IPS DF 4.7 (cell line): ENCODE measurements at regions not wholly inside any gene's neighbourhood (a gene's known extent, or its start where the extent isn't known, plus 50 kb on each side); places are given as distances from the start of the nearest gene placed in this dataset.
"Not testable (repeated sequence)": the region's sequence is repeated elsewhere in the genome, so short reads cannot be mapped to it uniquely, and the experiment has no call there.

Experiments
- DNase-seq: peaks from one replicate; pipeline ENCODE4 v3.0.0-alpha.2; 2013; ENCODE audit warnings: low spot score; ENCODE audit errors: extremely low read depth

GRCh38 chr4:33953848-33954247 lies 2290.5 kb downstream of the ARAP2 start:
- DNase-seq, result not testable (repeated sequence)

GRCh38 chr4:33954759-33955158 lies 2289.6 kb downstream of the ARAP2 start:
- no peak for DNase-seq

GRCh38 chr4:33959519-33959918 lies 2284.8 kb downstream of the ARAP2 start:
- DNase-seq, result no peak

- DNase-seq, result no peak
These were observed 2282.6 kb downstream of the ARAP2 start for GRCh38 chr4:33961761-33962160.

- DNase-seq, result no peak
These were observed 2277.5 kb downstream of the ARAP2 start for GRCh38 chr4:33966808-33967207.

DNA sequence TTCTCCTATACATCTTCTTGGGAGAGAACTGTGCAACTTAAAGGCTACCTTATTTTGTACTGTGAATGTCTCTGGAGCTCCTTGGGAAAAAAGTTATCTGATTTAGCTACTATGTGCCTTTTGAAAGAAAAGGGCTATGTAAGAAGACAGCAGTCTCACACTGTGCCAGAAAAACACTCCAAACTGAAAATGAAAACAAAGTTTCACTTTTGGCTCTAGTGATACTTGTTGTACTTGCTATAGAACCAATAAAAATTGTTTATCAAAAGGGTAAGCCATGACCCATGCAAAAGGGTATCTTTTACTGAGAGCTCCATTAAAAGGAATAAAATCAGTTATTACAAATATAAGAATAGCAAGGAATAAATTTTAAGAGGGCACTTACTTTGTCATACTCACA lies 2270.0 kb downstream of the ARAP2 start:
- no peak for DNase-seq

DNA sequence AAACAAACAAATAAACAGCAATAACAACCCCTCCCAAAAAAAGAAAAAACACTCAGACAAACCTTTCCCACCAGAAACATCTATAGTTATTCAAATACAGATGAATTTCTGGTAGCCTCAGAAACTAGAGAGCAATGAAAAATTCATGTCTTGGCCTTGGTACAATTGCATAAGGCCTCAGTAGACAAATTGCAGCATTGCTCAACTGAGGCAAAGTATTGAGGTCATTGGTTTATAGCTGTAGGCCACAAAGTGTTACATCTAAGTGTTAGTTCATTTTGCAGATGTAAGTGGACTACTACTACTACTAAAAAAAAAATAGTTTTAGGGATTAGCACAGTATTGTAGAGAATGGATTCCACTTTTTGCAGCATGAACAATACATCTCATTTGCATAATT lies 2268.3 kb downstream of the ARAP2 start:
- DNase-seq, result no peak

DNA sequence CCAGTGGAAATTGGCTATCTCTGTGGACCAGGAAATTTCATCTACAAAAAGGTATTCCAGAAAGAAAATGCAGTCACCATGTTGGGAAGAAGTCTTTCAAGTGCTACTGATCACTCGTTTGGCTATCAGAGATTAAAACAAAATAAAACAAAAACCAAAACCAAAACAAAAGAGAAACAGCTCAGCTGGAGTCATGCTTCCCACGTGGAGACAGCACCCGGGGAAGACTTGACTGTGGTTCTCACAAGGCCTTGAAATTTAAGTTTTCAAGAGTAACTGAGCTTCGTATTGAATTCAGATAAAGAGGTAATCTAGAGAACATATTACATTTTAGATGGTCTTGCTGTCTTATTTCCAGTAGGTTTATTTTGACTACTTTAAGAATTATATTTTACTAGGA lies 2264.5 kb downstream of the ARAP2 start:
- DNase-seq, result not testable (repeated sequence)

DNA sequence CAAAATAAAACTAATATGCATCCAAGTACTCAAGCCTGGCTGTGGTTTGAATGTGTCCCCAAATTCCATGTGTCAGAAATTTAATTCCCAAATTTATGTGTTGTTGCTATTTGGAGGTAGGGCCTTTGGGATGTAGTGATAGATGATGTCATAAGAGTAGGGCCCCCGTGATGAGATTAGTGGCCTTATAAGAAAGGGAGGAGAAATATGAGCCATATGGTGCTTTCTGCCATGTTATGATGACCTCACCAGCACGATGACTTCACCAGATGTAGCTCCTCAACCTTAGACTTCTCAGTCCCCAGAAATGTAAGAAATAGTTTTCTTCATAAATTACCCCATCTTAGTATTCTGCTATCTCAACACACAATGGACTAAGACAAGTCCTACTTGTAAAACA lies 2264.0 kb downstream of the ARAP2 start:
- DNase-seq, result no peak

- DNase-seq, result no peak
These were observed 2254.4 kb downstream of the ARAP2 start for GRCh38 chr4:33989820-33990443.

GRCh38 chr4:33996075-33996718 lies 2248.1 kb downstream of the ARAP2 start:
- no peak for DNase-seq

GRCh38 chr4:33998291-33998690 lies 2246.0 kb downstream of the ARAP2 start:
- DNase-seq, result no peak

GRCh38 chr4:34000356-34000755 lies 2244.0 kb downstream of the ARAP2 start:
- no peak for DNase-seq

GRCh38 chr4:34006540-34006939 lies 2237.8 kb downstream of the ARAP2 start:
- DNase-seq, result not testable (repeated sequence)

GRCh38 chr4:34009951-34010350 lies 2234.4 kb downstream of the ARAP2 start:
- DNase-seq, result no peak

DNA sequence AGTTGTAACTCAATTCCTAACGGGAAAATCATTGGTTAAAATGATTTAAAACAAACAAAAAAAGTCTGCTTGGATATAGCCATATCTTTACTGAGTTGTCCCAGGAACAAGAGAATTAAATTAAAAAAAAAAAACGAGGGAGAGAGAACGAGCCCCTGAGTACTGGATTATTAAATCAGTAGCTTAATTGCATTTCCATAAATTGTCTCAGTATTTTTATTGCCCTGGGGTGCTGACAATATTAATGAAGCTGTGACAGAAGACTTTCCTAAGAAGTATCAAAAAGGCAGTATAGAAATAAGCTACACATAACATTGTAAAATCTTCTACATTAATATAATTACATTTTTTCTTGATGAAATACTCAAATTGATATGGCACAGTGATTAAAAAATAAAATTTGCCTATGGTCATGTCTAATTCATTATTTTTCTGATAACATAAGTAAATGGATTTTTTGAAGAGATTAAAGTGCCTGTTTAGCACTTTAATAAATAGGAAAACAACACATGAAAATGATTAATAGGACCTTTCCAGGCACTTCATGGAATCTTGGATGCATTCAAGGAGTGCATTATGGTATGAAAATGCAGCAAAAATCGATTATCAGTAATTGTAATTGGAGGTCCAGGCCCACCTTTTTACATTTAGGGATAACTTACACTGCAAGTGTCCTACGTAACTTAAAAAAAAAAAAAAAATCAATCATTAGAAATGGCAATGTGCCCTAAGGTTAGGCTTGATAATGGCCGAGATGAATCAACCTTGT lies 2233.4 kb downstream of the ARAP2 start:
- DNase-seq, result no peak

DNA sequence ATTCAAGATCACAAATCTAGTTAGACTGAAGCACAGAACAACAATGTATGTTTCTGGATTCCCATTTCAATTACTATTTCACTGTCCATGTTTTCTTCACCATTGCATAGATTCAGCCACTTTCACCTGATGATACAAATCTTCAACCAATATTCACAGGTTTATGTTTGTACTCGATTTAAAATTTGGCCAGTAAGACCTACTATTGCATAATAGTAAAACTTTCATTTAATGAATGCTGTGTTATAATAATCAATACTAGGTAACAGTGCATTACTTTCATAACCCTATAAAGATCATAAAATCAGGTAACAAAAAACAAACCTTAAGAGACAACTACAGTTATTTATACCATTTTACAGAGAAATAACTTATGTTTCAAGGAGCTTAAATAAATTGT lies 2209.1 kb downstream of the ARAP2 start:
- DNase-seq, result no peak

- DNase-seq, result no peak
These were observed 2207.0 kb downstream of the ARAP2 start for GRCh38 chr4:34037280-34037679.

DNA sequence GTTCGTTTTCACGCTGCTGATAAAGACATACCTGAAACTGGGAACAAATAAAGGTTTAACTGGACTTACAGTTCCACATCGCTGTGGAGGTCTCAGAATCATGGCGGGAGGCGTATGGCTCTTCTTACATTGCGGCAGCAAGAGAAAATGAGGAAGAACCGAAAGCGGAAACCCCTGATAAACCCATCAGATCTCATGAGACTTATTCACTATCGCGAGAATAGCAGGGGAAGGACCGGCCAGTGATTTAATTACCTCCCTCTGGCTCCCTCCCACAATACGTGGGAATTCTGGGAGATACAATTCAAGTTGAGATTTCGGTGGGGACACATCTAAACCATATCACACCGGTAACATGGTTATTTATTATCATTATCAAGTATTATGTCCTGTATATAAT lies 2204.5 kb downstream of the ARAP2 start:
- no peak for DNase-seq

GRCh38 chr4:34043131-34043530 lies 2201.2 kb downstream of the ARAP2 start:
- no peak for DNase-seq

- DNase-seq, result no peak
These were observed 2197.7 kb downstream of the ARAP2 start for GRCh38 chr4:34046580-34046979.

DNA sequence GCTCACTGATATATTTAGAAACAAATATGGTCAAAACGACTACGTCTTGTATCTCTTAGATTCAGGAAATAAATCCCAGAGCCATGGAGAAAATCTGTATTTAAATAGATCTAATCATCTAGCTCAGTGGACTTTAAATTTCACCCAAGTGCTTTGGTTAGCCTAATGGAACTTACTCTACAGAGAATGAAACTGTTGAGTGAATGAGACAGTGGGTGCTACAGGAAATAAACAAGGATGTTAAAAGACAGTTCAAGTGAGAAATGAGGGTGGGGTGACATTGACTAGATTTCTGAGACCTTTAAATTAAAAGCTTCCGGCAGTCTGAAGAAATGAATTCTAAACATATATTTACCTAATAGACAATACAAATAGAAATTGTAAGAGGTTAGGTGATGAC lies 2197.0 kb downstream of the ARAP2 start:
- no peak for DNase-seq

GRCh38 chr4:34066126-34066525 lies 2178.2 kb downstream of the ARAP2 start:
- DNase-seq, result no peak
